Glutamatergic neuron (in vitro differentiated cells): ENCODE measurements at regions not wholly inside any gene's neighbourhood (a gene's known extent, or its start where the extent isn't known, plus 50 kb on each side); places are given as distances from the start of the nearest gene placed in this dataset.

Source experiments
- DNase-seq: peaks from one replicate; pipeline ENCODE4 v3.0.0; 2022
- H3K27ac Mint-ChIP-seq: one replicate; pipeline ENCODE4 v1.8.0; 2020; ENCODE audit warnings: mild to moderate bottlenecking, mixed read lengths, inconsistent platforms; ENCODE audit not compliant: unreplicated experiment
- H3K27me3 Mint-ChIP-seq: one replicate; pipeline ENCODE4 v1.8.0; 2020; ENCODE audit warnings: mild to moderate bottlenecking, moderate library complexity, mixed read lengths, inconsistent platforms; ENCODE audit not compliant: unreplicated experiment
- H3K36me3 Mint-ChIP-seq: one replicate; pipeline ENCODE4 v1.8.0; 2020; ENCODE audit warnings: mild to moderate bottlenecking, mixed read lengths, inconsistent platforms; ENCODE audit not compliant: unreplicated experiment
- H3K4me1 Mint-ChIP-seq: one replicate; pipeline ENCODE4 v1.8.0; 2020; ENCODE audit warnings: mild to moderate bottlenecking, low read depth, mixed read lengths, inconsistent platforms; ENCODE audit not compliant: unreplicated experiment
- H3K4me3 Mint-ChIP-seq: one replicate; pipeline ENCODE4 v1.8.0; 2020; ENCODE audit warnings: mild to moderate bottlenecking, mixed read lengths, inconsistent platforms; ENCODE audit not compliant: unreplicated experiment
- H3K9me3 Mint-ChIP-seq: one replicate; pipeline ENCODE4 v1.8.0; 2020; ENCODE audit warnings: mild to moderate bottlenecking, moderate library complexity, mixed read lengths, inconsistent platforms; ENCODE audit not compliant: unreplicated experiment
- TF ChIP-seq, protein P1 (sequence below): fragments of 200-600 bp; sonication (generic); IDR thresholded peaks from one replicate; pipeline ENCODE4 v1.5.0; 2021; ENCODE audit not compliant: partially characterized antibody, unreplicated experiment

DNA sequence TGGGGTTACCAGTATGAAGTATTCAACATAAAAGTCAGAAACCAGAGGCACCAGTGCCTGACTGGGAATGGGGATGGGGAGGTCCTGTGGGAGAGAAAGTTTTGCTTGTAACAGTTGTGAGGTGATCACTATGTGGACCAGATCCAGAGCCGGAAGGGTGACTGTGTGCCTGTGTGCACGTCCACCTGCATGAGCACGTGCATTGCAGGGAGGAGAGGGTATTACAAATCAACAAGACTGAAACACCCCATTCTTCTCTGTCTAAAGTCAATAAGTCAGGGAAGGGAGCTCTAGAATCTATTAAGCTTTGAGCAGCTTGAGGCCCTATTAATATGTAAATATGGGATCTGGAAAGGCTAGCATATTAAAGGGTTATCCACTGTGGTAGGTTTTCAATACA, 241.0 kb upstream of the ACVR2A start:
- H3K36me3 Mint-ChIP-seq = no peaks in the 10 kb centered on the region
- no peak overlapping the region for H3K4me3 Mint-ChIP-seq
- H3K27ac Mint-ChIP-seq = no peak overlapping the region
- no peak for DNase-seq
- H3K9me3 Mint-ChIP-seq = no peaks in the 10 kb centered on the region
- H3K4me1 Mint-ChIP-seq = no peaks in the 10 kb centered on the region
- TF ChIP-seq, protein P1, sequence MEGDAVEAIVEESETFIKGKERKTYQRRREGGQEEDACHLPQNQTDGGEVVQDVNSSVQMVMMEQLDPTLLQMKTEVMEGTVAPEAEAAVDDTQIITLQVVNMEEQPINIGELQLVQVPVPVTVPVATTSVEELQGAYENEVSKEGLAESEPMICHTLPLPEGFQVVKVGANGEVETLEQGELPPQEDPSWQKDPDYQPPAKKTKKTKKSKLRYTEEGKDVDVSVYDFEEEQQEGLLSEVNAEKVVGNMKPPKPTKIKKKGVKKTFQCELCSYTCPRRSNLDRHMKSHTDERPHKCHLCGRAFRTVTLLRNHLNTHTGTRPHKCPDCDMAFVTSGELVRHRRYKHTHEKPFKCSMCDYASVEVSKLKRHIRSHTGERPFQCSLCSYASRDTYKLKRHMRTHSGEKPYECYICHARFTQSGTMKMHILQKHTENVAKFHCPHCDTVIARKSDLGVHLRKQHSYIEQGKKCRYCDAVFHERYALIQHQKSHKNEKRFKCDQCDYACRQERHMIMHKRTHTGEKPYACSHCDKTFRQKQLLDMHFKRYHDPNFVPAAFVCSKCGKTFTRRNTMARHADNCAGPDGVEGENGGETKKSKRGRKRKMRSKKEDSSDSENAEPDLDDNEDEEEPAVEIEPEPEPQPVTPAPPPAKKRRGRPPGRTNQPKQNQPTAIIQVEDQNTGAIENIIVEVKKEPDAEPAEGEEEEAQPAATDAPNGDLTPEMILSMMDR = no peak
- peaks cover 3% of the 10 kb centered on the region for H3K27me3 Mint-ChIP-seq

DNA sequence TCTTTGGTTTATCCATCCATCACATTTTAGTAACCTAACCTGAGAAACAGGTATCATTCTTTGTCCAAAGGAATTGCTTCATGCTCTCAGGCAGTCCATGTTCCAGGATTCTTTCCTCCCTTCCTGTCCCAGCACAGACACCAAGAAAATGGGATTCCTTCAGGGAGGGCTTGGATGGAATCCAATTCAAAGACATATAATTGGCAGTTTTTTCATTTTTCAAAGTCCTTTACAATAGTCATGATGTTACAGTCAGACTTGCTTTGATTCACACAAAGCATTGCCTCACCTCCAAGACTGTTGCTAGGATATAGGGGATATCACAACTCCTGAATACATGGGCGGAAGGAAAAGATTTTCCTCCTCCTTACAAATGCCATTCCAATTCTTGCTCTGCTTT, 241.4 kb upstream of the ACVR2A start:
- Mint-ChIP-seq H3K4me1 (peaks cover under 1% of the 10 kb centered on the region), H3K9me3 (no peaks in the 10 kb centered on the region), H3K27me3 (no peaks in the 10 kb centered on the region), H3K27ac (no peak overlapping the region), H3K4me3 (no peak overlapping the region), H3K36me3 (no peaks in the 10 kb centered on the region)
- DNase-seq = no peak
- TF ChIP-seq, protein P1 = no peak

DNA sequence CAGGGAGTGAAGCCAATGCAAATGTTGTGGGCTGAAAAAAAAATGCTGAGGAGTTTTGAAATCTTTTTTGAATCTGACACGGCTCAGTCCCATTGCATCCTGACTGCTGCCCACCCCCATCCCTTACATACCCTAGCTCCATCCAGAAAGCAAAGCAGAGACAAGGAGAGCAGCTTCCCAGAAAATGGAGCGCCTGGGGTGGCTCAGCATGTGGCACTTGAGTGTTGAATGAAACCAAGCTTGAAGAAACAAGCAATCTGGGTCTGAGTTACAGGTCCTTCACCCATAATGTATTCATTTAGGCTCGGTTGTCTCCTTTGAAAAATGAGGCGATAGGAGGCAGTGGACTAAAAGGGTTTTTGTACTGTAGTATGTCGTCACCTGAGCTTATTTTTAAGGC, 244.2 kb upstream of the ACVR2A start:
- Mint-ChIP-seq H3K27me3 (no peaks in the 10 kb centered on the region), H3K4me3 (no peak overlapping the region), H3K36me3 (no peaks in the 10 kb centered on the region), H3K27ac (no peak overlapping the region), H3K4me1 (peaks cover 4% of the 10 kb centered on the region), H3K9me3 (no peaks in the 10 kb centered on the region)
- TF ChIP-seq, protein P1 = no peak
- DNase-seq = no peak

DNA sequence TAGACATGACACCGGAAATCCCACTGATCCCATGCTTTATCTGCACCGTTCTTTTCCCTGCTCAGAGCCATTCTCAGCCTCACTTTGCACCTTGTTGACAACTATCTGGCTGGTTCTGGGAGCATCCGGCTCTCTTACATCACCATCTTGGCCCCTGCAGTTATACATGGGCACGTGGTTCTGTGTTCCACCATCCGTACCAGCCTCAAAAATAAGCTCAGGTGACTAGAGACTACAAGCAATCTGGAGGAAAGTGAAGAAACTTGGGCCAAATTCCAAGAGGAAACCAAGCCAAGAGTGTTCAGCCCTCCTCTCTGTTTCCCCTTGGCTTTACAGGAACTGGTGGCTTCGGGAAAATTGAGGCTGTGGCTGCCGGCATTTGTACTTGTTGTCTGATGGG, 244.6 kb upstream of the ACVR2A start:
- H3K4me1 Mint-ChIP-seq = peaks cover 8% of the 10 kb centered on the region
- no peaks in the 10 kb centered on the region for H3K9me3 Mint-ChIP-seq
- no peaks in the 10 kb centered on the region for H3K27me3 Mint-ChIP-seq
- no peak for DNase-seq
- TF ChIP-seq, protein P1 = no peak
- no peak overlapping the region for H3K4me3 Mint-ChIP-seq
- no peak overlapping the region for H3K27ac Mint-ChIP-seq
- H3K36me3 Mint-ChIP-seq = no peaks in the 10 kb centered on the region

DNA sequence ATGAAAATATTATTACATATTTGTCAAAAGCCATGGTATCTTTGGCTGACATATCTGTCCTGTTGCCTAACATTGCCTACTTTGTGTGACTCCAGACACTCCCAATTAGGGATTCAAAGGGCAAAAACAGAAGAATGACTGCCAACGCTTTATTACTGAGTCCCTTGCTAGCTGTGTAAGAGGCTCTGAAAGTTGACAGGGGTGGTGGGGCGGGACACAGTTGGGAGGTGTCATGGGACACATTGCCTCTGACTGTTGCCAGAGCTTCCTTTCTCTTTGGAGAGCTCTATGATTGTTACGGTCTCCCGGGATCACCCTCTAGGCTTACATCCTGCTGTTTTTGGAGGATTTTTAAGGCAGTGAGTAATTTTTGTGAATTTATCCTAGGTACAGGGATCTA, 249.6 kb upstream of the ACVR2A start:
- TF ChIP-seq, protein P1 = no peak
- H3K27ac Mint-ChIP-seq = no peak overlapping the region
- H3K36me3 Mint-ChIP-seq = peaks cover 6% of the 10 kb centered on the region
- H3K4me3 Mint-ChIP-seq = no peak overlapping the region
- no peaks in the 10 kb centered on the region for H3K9me3 Mint-ChIP-seq
- DNase-seq = no peak
- no peaks in the 10 kb centered on the region for H3K27me3 Mint-ChIP-seq
- H3K4me1 Mint-ChIP-seq = peaks cover 14% of the 10 kb centered on the region
